Raji (cell line): ENCODE measurements at regions not wholly inside any gene's neighbourhood (a gene's known extent, or its start where the extent isn't known, plus 50 kb on each side); places are given as distances from the start of the nearest gene placed in this dataset.

Experiments
- POLR2A ChIP-seq: IDR thresholded peaks from 2 replicates; pipeline ENCODE4 v1.6.1; 2011; ENCODE audit warnings: low read depth, low read length, control low read depth; ENCODE audit not compliant: insufficient read depth

- no peak for TF ChIP-seq POLR2A
Measured at GRCh38 chr2:134118279-134119116, 135.4 kb upstream of the MGAT5 start.

DNA sequence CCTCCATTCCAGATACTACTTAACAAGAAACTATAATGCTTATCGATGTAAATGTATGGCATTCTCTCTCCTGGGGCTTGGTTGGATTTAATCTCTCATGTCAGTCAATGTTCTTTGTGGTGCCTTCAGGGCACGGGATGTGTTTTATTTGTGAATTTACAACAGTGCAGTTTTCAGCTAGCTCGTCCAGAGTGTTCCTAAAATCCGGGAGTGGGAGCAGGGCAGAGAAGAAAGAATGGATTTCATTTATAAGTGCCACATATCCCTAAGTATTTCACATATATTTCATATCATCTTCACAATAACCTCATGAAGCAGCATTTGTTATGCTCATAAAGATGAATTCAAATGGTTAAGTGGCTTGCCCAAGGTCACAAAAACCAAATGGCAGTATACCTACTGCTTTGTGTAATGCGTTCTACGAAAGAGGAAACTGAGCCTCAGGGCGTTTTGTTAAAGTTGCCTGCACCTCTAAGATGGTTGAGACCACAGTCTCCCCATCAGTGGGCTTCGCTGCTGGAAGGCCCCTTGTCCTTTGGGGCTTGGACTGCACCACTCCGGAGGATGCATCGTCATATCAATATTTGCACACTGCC is 134.7 kb upstream of the MGAT5 start:
- no peak for TF ChIP-seq POLR2A

- peak; percentile 80 for TF ChIP-seq POLR2A
Measured at GRCh38 chr2:134119713-134120405, 134.0 kb upstream of the MGAT5 start.

DNA sequence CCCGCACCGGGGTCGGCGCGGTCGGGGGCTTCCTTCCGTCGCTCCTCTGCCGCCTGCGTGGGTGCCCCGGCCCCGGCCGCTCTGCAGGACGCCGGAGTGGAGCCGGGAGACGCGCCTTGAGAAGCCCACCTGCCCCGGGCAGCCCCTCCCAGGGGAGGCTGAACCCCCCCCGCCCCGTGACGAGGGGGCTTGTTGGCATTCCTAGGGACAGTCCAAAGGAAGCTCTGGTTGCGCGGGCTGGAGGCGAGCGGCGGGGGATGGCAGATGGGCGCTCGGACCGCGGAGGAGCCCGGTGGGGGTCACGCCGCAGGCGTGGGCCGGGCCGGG is 133.5 kb upstream of the MGAT5 start:
- no peak for TF ChIP-seq POLR2A

- TF ChIP-seq POLR2A: peak; percentile 52
Measured at GRCh38 chr2:134120733-134121630, 132.9 kb upstream of the MGAT5 start.

DNA sequence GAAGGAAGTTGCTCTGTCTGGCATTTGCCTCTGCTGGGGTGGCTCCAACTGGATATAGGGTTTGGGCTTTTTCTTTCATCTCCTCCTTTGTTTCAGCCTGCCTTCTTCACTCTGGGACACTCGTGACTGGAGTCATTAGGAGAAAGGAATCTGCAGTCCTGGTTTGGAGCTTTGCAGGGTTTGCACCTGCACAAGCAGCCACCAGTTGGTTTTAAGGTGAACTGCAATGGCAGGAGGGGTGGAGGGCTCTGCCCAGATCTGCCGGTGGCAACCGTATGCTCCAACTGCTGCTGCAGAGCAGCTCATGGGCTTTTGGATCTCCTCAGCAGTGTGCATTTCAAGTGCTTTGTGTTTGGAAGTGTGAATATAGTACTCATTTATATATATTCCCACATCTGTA is 131.3 kb upstream of the MGAT5 start:
- no peak for TF ChIP-seq POLR2A

- TF ChIP-seq POLR2A: no peak
Measured at GRCh38 chr2:134123332-134123731, 130.5 kb upstream of the MGAT5 start.

GRCh38 chr2:134124047-134124753 is 129.7 kb upstream of the MGAT5 start:
- TF ChIP-seq POLR2A: no peak

DNA sequence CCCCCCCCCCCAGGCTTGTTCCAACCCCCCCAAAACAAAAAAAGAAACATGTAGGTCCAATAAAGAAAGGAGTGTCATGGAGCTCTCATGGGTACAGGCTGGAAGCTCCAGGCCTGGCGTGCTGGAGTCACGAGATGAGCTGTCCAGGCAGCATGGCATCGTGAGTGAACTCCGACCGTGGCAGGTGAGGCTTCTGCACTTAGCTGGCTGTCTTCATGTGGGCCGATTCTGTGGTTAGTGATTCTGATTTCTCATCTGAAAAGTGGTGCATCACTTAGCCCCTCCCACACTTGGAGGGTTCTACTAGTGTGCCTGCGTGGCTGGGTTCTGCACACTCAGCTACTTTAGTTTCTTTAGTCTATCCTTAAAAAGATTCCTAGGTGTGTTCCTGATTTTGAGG is 126.4 kb upstream of the MGAT5 start:
- no peak for TF ChIP-seq POLR2A

- no peak for TF ChIP-seq POLR2A
Measured at GRCh38 chr2:134128746-134129145, 125.1 kb upstream of the MGAT5 start.

DNA sequence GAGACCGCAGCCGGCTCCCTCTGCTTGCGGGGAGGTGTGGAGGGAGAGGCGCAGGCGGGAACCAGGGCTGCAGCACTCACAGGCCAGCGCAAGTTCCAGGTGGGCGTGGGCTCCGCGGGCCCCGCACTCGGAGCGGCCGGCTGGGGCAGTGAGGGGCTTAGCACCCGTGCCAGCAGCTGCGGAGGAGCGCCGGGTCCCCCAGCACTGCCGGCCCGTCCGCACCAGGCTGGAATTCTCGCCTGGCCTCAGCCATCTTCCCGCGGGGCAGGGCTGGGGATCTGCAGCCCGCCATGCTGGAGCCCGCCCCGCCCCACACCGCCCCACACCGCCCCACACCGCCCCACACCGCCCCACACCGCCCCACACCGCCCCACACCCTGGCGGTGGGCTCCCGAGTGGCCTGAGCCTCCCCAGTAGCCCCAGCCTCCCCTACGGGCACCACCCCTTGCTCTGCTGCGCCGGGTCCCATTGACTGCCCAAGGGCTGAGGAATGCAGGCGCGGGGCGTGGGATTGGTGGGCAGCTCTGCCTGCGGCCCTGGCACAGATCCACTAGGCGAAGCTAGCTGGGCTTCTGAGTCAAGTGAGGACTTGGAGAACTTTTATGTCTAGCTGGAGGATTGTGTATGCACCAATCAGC is 123.9 kb upstream of the MGAT5 start:
- TF ChIP-seq POLR2A: no peak

- TF ChIP-seq POLR2A: no peak
Measured at GRCh38 chr2:134131681-134132489, 122.0 kb upstream of the MGAT5 start.

DNA sequence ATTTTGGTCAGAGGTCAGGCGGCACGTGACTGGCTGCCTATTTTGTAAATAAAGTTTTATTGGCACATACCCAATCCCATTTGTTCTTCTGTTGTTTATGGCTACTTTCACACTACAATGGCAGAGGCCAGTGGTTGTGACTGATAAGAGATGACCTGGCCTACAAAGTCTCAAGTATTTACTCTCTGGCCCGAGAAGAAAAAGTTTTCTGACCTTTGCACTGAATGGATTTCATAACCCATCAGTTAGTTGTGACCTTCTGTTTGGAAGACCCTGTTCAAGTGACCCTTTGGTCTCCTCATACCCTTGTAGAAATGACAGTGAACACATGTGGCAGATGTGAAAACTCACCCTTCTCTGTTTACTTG is 121.4 kb upstream of the MGAT5 start:
- TF ChIP-seq POLR2A: no peak
